GM10847 (cell line): ENCODE measurements at regions not wholly inside any gene's neighbourhood (a gene's known extent, or its start where the extent isn't known, plus 50 kb on each side); places are given as distances from the start of the nearest gene placed in this dataset.

ENCODE experiments used
- POLR2A ChIP-seq: IDR thresholded peaks from 2 replicates; pipeline ENCODE4 v1.6.1; 2011; ENCODE audit not compliant: insufficient read length; ENCODE audit errors: extremely low read depth

DNA sequence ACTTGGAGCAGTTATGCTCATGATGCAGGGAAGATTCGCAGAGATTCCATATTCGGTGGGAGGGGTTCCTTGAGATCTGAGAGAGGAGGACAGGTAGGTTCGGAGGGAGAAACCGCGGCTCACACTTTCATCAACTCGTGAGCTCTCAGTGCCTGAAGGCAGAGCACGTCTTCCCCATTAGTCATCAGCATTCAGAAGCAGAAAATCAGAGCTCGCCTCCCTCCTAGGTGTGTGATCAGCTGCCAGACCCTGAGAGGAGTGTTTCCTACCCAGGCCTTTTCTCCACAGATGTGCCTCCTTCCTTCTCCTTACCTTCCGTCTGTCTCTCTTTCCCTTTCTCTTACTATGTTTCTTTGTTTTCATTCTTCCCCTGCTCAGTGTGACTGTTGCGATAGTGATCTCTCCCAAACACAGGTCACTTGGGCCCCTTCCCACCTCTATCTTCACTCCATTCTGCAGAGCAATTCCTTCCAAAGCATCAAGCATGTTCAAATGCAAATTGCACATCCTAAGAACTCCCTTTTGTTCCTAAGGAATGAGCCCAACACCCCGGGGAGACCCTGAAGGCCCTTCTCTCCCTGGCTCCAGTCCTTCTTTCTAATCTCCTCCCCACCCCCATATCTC is 389.5 kb downstream of the UQCRFS1 start:
- TF ChIP-seq POLR2A, result no peak

DNA sequence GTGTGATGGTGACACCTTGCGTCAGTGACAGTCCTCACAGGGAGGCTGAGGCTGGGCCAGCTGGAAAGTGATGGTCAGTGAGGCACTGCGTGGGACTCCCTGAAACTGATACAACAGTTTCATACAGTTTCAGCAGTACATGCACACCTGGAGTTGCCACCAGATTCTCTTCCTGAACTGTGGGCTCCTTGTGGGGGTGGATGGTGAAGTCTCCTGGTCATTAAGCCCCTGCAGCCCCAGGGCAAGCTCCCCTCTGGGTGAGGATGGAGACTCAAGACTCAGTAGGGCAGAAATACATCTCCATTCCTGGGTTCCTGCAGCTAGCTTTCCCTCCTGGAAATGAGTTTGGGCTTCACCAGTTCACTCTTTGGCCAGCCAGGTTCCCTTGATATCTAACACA is 392.7 kb downstream of the UQCRFS1 start:
- TF ChIP-seq POLR2A, result no peak

- no peak for TF ChIP-seq POLR2A
These were observed 397.7 kb downstream of the UQCRFS1 start for GRCh38 chr19:28815257-28815656.

GRCh38 chr19:28794301-28794700 is 418.6 kb downstream of the UQCRFS1 start:
- no peak for TF ChIP-seq POLR2A

- no peak for TF ChIP-seq POLR2A
These were observed 419.4 kb downstream of the UQCRFS1 start for GRCh38 chr19:28793391-28794168.

GRCh38 chr19:28785971-28786370 is 427.0 kb downstream of the UQCRFS1 start:
- TF ChIP-seq POLR2A, result no peak

DNA sequence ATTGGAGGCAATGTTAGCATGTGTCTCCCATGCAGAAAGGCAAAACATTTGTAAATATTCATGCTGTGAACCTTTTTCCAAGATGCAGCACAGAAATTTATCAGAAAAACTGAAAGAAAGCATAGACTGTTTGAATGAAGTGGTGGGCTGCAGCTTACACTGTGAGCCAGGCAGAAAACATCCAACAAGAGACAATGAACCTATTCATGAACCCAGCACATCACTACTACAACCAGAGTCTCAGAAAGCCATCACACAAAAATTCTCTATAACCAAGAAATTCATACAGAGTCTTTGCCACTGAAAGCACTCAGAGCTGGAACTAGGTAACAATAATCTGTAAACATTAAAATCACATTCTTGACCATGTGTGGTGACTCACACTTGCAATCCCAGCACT is 448.9 kb downstream of the UQCRFS1 start:
- no peak for TF ChIP-seq POLR2A

- TF ChIP-seq POLR2A, result no peak
These were observed 466.5 kb downstream of the UQCRFS1 start for GRCh38 chr19:28746478-28746877.

DNA sequence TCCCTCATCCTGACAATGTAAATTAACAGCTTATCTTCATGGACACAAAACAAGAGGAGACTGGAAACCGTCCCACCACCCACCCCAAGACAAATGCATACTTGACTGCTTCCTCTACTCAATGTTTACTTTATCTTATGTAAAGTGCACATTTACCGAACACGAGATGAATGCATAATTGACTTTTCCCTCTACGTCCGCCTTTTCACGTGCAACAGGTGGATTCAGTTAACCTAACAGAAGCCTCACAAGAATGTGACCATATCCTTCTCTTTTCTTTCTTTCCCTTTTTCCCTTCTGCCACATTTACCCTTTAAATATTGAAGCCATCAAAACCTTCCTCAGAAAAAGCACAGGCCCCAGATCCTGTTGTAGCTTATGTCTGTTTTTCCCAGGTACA is 468.0 kb downstream of the UQCRFS1 start:
- TF ChIP-seq POLR2A, result no peak

GRCh38 chr19:28744014-28744413 is 468.9 kb downstream of the UQCRFS1 start:
- no peak for TF ChIP-seq POLR2A

DNA sequence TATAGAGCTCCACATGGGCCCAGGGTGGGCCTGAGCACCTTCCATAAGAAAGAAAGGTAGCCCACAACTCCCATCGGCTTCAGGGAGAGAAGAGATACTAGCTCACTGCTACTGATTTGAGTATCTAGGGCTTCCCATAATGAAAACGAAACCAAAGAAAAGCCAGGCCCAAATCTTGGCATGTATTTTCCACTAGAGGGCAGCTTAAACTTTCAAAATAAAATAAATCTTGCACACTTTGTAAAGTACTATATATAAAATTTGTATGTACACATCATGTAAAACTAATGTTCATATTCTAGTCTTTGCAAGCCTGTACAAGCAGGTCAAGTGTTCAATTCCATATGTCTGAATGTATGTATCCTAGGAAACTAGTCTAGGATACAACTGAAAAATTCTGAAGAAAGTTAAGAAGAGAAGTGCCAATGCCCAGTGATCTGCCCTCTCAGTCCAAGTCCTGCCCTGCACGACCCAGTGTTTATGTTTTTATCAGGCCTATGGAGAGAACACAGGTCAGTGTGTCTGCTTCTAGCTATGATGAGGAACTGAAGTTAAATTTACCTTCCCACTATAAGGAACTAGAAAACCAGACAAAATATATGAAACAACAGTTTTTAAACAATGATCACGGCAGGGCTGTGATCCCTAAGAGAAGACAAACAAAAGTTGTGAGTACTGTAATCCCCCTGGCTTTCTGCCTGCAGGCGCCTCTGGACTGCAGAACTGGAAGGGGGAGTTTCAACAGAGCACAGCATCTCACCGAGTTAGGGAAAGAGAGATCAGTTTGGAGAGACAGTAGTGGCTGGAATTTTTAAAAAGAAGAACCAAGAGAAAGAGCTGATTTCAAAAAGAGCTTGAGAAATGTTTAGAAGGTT is 475.7 kb downstream of the UQCRFS1 start:
- TF ChIP-seq POLR2A, result no peak

DNA sequence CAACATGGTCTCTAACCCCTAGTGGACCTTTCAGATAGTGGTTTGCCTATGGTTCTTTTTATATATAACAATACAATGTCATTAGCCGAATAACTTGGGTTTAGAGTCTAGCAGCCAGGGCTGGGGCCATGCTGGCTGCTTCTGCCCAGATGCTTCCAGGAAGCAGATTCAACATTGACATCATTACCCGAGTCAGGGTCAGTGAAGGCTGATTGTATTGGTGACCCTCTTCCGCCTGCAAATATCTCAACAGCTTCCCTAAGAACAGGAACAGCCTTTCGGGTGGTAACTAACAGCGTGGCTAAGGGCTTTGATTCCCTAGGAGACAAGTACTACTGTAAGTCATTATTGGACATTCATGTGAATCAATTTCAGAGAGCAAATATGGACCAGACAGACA is 476.4 kb downstream of the UQCRFS1 start:
- no peak for TF ChIP-seq POLR2A

GRCh38 chr19:28731577-28731976 is 481.4 kb downstream of the UQCRFS1 start:
- no peak for TF ChIP-seq POLR2A

DNA sequence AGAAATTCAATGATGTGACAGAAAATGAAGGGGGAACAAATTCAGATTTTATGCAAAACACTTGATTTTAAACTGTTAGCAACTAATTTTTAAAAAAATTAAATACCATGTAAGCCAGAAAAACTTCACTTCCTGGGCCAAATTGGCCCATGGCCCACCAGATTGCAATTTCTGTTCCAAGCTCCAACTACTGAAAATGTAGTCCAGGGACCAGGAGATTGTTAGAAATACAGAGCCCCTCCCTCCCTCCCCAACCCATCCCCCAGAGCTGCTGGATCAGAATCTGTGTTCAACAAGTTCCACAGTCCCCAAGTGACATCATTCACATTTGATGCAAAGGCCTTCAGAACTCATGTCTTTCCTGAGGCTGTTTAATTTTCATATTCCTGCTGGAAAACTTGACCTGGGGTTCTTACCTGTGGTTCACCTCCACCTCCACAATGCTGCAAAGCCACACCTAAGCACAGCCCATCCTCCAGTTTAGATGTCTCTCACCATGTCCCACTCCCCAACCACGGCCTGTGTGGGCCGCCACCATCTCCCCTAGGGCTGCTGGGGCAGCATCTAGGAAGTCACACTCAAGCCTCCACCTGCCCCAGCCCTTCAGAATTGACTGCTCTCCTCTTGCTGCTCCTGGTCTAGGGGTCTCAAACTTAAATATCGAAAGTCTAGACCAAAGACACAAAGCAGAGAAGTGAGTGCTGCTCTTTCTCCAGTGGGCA is 482.0 kb downstream of the UQCRFS1 start:
- no peak for TF ChIP-seq POLR2A

DNA sequence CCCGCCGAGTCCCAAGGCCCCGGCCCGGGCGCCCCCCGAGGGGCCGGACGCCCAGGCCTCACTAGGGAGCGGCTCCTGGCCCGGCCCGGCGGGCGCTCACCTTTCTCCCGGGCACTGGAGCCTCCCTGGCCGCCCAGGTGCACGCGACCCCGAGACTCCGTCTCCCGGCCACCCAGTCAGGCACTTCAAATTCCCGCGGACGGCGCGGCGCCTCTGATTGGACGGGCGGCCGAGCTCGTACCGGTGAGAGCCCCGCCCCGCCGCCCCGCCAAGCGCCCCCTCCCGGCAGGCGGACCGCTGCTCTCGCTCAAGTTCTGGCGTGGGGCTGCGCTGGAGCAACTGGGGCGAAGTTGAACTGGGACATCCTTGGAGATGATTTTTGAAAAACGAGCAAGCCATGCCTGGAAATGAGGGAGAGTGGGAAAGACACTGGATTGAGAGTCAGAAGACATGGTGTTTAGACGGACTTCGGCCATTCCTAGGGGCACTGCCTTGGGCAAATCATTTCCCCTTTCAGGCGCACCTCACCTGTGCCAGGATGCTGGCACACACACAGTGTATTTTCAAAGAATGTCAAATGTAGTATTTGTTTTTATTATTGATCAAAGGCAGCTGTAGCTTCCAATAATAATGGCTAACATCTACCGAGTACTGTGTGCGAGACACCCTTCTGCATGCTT is 485.3 kb downstream of the UQCRFS1 start:
- no peak for TF ChIP-seq POLR2A
